ENCODE measurements at regions not wholly inside any gene's neighbourhood (a gene's known extent, or its start where the extent isn't known, plus 50 kb on each side); places are given as distances from the start of the nearest gene placed in this dataset.

DNA sequence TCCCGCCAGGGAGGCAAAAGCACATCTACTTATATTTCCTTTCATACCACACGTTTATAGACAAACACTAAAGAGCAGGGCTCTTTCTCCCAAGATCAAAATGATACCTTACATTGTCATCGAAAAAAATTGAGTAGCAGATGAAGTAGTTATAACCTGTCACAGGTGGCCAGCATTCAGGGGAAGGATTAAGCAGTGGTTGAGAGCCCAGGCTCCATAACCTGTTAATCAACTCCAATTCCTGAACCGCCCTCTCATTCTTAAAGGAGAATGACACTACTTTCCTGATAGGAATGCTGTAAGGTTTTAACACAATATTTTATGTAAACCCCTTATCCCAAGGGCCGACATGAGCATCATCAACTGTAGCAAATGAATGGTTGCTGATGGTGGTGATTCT lies 268.9 kb upstream of the KCNIP4 start:
- Histone ChIP-seq H3K27me3 (ENCODE audit: low read depth, low read length) (no peaks in the 10 kb centered on the region), H3K4me1 (ENCODE audit: control insufficient read depth in 1 of 2, insufficient read depth in 2 of 2, low read length in 2 of 2) (no peaks in the 10 kb centered on the region), H3K9me3 (ENCODE audit: control insufficient read depth in 1 of 2, low read length in 2 of 2) (no peaks in the 10 kb centered on the region), H3K27ac (ENCODE audit: low read length) (no peak overlapping the region), H3K4me3 (ENCODE audit: low read depth in 1 of 2, low read length in 2 of 2) (no peak overlapping the region), H3K36me3 (ENCODE audit: control insufficient read depth in 1 of 2, insufficient read depth in 2 of 2, low read length in 2 of 2) (no peaks in the 10 kb centered on the region)

DNA sequence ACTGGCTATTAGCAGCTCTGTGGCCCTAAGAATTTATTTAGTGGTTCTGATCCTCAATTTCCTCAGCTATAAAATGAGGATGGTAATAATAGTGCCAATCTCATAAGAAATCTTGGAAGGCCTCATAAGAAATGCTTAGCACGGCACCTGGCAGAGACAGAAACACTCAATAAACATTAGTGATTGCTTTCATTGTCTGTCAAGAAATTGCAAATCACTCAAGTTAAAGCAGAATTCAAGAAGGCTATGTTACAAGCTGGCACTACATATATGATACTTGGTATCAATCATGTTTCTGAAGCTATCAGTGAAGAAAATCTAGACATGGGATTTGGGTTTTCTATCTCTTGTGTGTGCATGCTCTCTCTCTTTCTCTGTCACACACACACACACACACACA lies 267.7 kb upstream of the KCNIP4 start:
- no peaks in the 10 kb centered on the region for H3K27me3 ChIP-seq (ENCODE audit: low read depth, low read length)
- no peaks in the 10 kb centered on the region for H3K36me3 ChIP-seq (ENCODE audit: control insufficient read depth in 1 of 2, insufficient read depth in 2 of 2, low read length in 2 of 2)
- H3K27ac ChIP-seq (ENCODE audit: low read length), result no peak overlapping the region
- H3K4me1 ChIP-seq (ENCODE audit: control insufficient read depth in 1 of 2, insufficient read depth in 2 of 2, low read length in 2 of 2), result no peaks in the 10 kb centered on the region
- no peaks in the 10 kb centered on the region for H3K9me3 ChIP-seq (ENCODE audit: control insufficient read depth in 1 of 2, low read length in 2 of 2)
- H3K4me3 ChIP-seq (ENCODE audit: low read depth in 1 of 2, low read length in 2 of 2), result no peak overlapping the region

DNA sequence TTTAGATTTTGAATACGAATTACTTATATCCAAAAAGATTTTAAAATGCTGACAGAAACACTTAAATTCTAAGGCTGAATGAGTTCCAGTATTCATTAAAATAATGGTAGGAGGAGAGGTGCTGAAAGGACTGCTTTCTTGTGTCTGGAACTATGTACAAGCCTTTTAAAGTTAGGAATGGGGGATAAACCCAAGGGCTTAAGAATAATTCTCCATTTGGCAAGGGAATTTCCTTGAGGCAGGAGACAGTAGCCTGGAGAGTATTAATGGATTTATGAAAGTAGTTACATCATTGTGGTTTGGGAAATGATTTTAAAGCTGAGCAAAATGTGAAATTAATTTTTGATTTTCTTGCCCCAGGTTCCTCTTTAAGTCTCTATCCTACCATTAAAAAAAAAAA lies 266.5 kb upstream of the KCNIP4 start:
- Histone ChIP-seq H3K4me3 (ENCODE audit: low read depth in 1 of 2, low read length in 2 of 2) (no peak overlapping the region), H3K9me3 (ENCODE audit: control insufficient read depth in 1 of 2, low read length in 2 of 2) (no peaks in the 10 kb centered on the region), H3K4me1 (ENCODE audit: control insufficient read depth in 1 of 2, insufficient read depth in 2 of 2, low read length in 2 of 2) (no peaks in the 10 kb centered on the region), H3K36me3 (ENCODE audit: control insufficient read depth in 1 of 2, insufficient read depth in 2 of 2, low read length in 2 of 2) (no peaks in the 10 kb centered on the region), H3K27ac (ENCODE audit: low read length) (no peak overlapping the region), H3K27me3 (ENCODE audit: low read depth, low read length) (no peaks in the 10 kb centered on the region)

DNA sequence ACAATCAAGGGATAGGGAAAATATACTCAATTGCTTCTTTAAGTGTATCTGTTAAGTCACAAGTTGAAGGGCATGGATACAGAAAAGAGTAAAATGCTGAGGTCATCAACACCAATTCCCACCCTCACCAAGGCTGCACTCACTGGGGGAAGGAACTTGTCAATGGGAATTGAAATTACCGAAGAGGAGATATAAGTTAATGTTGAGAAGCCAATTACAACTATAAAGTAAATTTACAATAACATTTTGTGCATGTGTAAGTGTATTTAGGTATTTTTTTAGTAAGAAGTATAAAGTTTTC lies 255.1 kb upstream of the KCNIP4 start:
- no peak overlapping the region for H3K27ac ChIP-seq (ENCODE audit: low read length)
- H3K9me3 ChIP-seq (ENCODE audit: control insufficient read depth in 1 of 2, low read length in 2 of 2), result no peaks in the 10 kb centered on the region
- H3K4me1 ChIP-seq (ENCODE audit: control insufficient read depth in 1 of 2, insufficient read depth in 2 of 2, low read length in 2 of 2), result no peaks in the 10 kb centered on the region
- no peaks in the 10 kb centered on the region for H3K27me3 ChIP-seq (ENCODE audit: low read depth, low read length)
- H3K4me3 ChIP-seq (ENCODE audit: low read depth in 1 of 2, low read length in 2 of 2), result no peak overlapping the region
- no peaks in the 10 kb centered on the region for H3K36me3 ChIP-seq (ENCODE audit: control insufficient read depth in 1 of 2, insufficient read depth in 2 of 2, low read length in 2 of 2)

DNA sequence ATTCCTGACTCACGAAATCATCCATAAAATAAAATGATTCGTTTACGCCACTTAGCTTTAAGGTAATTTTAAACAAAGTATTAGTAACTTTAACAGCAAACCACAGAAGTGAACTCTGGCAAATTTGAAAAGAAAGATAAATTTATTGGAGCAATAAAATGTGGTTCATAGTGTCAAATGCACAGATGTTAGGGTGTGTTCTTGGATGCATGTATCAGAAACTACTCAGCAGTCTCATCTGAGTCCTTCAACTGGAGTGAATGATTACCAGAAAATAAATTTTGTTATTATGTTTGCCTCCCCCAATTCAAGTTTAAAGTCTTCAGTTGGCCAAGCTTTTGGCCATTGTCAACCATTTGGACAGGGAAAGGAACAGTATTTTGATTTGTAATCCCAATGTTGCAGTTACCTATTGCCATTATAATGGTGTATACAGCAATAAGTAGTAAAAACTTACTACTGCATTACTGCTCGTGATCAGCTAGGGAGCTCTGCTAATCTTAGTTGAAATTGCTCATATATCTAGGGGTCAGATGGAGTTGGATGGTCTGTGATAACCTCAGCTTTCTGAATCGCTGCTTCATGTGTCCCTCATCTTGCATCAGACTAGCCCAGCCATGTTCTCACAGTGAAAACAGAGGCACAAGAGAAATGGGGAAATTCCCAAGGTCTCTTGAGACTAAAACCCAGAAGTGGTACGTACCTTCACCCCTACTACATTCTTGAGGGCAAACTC lies 254.6 kb upstream of the KCNIP4 start:
- no peak overlapping the region for H3K4me3 ChIP-seq (ENCODE audit: low read depth in 1 of 2, low read length in 2 of 2)
- H3K27me3 ChIP-seq (ENCODE audit: low read depth, low read length), result no peaks in the 10 kb centered on the region
- H3K4me1 ChIP-seq (ENCODE audit: control insufficient read depth in 1 of 2, insufficient read depth in 2 of 2, low read length in 2 of 2), result no peaks in the 10 kb centered on the region
- H3K36me3 ChIP-seq (ENCODE audit: control insufficient read depth in 1 of 2, insufficient read depth in 2 of 2, low read length in 2 of 2), result no peaks in the 10 kb centered on the region
- H3K9me3 ChIP-seq (ENCODE audit: control insufficient read depth in 1 of 2, low read length in 2 of 2), result no peaks in the 10 kb centered on the region
- H3K27ac ChIP-seq (ENCODE audit: low read length), result no peak overlapping the region

DNA sequence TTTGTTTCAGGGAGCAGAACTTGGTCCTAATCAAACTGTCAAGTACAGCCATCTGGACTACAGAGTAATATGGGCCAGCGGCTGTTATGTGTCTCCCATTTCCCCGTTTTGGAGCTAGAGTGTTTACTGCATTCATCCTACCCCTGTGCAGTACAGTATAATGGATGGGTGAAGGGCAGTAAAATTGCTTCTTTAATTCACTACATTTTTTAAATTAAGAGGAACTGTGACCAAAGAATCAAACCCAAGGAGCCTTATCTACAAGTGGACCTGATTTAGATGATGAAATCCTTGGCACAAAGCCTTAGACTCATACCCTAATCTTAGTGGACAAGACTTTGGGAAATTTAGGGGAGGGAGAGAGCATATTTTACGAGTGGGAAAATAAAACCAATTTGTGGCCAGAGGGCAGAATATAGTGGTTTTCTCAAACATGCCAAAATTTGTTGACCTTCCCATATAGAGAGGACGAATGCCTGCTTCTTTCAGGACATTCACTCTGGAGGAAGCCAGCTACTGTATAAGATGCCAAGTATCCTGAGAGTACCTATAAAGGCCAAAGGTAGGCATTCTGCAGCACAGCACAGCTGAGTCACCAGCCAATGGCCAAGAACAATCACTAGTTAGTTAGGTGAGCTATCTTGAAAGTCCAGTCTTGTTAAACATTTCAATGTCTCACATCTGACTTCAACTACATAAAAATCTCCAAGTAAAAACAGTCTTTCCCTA lies 253.8 kb upstream of the KCNIP4 start:
- Histone ChIP-seq H3K36me3 (ENCODE audit: control insufficient read depth in 1 of 2, insufficient read depth in 2 of 2, low read length in 2 of 2) (no peaks in the 10 kb centered on the region), H3K9me3 (ENCODE audit: control insufficient read depth in 1 of 2, low read length in 2 of 2) (no peaks in the 10 kb centered on the region)

DNA sequence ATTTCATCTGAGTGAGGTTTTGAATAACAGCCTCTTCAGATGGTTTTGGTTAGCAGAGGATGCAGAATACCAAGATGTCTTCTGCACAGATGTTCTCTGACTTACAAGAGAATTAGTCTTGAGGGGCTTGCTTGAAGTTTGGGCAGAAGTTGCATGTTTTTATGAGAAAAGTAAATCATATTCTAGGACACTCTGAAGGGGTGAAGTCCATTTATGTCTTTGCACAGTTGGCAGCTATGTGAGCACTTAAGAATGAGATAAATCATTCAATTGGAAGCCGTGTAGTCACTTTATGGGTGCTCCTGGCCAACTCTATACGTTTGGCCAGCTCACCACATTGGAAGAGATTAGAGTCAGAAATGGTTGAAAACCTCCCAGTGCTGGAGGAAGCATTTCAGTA lies 252.7 kb upstream of the KCNIP4 start:
- Histone ChIP-seq H3K27me3 (ENCODE audit: low read depth, low read length) (no peaks in the 10 kb centered on the region), H3K27ac (ENCODE audit: low read length) (no peak overlapping the region), H3K9me3 (ENCODE audit: control insufficient read depth in 1 of 2, low read length in 2 of 2) (no peaks in the 10 kb centered on the region), H3K4me3 (ENCODE audit: low read depth in 1 of 2, low read length in 2 of 2) (no peak overlapping the region), H3K36me3 (ENCODE audit: control insufficient read depth in 1 of 2, insufficient read depth in 2 of 2, low read length in 2 of 2) (no peaks in the 10 kb centered on the region), H3K4me1 (ENCODE audit: control insufficient read depth in 1 of 2, insufficient read depth in 2 of 2, low read length in 2 of 2) (no peaks in the 10 kb centered on the region)

More for the DNA sequence above, 253.8 kb upstream of the KCNIP4 start:
- Histone ChIP-seq H3K27ac (ENCODE audit: low read length) (no peak overlapping the region), H3K27me3 (ENCODE audit: low read depth, low read length) (no peaks in the 10 kb centered on the region), H3K4me3 (ENCODE audit: low read depth in 1 of 2, low read length in 2 of 2) (no peak overlapping the region), H3K4me1 (ENCODE audit: control insufficient read depth in 1 of 2, insufficient read depth in 2 of 2, low read length in 2 of 2) (no peaks in the 10 kb centered on the region)

DNA sequence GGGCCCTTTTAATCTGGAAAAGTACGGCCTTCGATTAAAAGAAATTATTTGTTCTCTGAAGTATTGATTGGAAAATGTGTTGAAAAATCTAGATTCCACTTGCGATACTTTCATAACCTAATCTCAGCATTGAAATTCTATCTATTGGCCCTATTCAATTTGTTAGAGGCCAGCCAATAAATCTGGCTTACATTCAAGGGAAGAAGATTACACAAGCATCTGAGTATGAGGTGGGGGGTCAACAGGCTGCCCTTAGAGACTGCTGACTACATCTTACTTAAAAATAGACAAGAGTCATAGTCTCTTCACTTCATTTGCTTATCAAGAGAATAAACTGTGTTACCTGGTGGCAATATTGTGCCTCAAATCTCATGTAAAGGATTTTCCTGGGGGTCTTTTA lies 248.0 kb upstream of the KCNIP4 start:
- Histone ChIP-seq H3K4me1 (ENCODE audit: control insufficient read depth in 1 of 2, insufficient read depth in 2 of 2, low read length in 2 of 2) (no peaks in the 10 kb centered on the region), H3K36me3 (ENCODE audit: control insufficient read depth in 1 of 2, insufficient read depth in 2 of 2, low read length in 2 of 2) (no peaks in the 10 kb centered on the region), H3K27me3 (ENCODE audit: low read depth, low read length) (no peaks in the 10 kb centered on the region), H3K9me3 (ENCODE audit: control insufficient read depth in 1 of 2, low read length in 2 of 2) (no peaks in the 10 kb centered on the region), H3K27ac (ENCODE audit: low read length) (no peak overlapping the region), H3K4me3 (ENCODE audit: low read depth in 1 of 2, low read length in 2 of 2) (no peak overlapping the region)

DNA sequence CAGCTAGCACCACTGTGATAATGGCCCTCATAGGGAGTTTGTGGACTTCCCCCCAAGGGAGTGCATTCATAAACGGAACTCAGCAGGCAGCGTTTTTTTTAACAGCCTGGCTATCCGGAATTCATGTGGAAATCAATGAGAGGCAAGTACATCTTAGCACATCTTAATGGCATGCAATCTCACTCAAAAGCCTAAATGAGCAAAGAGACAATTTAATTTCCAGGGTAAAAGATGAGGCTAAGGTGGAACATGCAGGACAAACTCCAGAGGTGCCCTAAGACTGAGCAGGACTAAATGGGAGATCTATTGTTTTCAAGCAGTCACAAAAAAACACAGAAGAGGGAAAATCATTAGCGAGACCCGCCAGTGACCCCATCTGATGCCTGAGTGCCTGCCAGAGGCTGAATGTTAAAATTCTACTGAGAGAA lies 243.5 kb upstream of the KCNIP4 start:
- Histone ChIP-seq H3K4me3 (ENCODE audit: low read depth in 1 of 2, low read length in 2 of 2) (no peak overlapping the region), H3K4me1 (ENCODE audit: control insufficient read depth in 1 of 2, insufficient read depth in 2 of 2, low read length in 2 of 2) (no peaks in the 10 kb centered on the region), H3K27me3 (ENCODE audit: low read depth, low read length) (no peaks in the 10 kb centered on the region), H3K36me3 (ENCODE audit: control insufficient read depth in 1 of 2, insufficient read depth in 2 of 2, low read length in 2 of 2) (no peaks in the 10 kb centered on the region), H3K9me3 (ENCODE audit: control insufficient read depth in 1 of 2, low read length in 2 of 2) (no peaks in the 10 kb centered on the region), H3K27ac (ENCODE audit: low read length) (no peak overlapping the region)

DNA sequence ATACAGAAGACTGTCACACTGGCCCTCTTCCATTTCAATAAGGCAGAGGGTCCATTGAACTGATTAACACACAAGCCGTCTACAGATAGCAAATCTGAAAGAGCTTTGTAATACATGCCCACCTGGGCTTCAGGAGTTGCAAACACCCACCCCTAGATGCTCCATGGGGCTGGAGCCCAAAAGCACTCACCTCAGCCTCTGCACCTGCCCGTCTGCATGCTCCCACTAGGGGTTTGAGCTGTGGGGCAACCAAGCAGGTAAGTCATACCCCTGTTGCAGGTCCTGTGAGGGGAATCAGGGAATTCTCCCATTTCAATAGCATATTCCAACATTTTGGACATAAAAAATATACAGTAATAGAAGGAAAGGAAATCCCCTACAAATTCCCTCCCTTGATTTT lies 243.0 kb upstream of the KCNIP4 start:
- Histone ChIP-seq H3K36me3 (ENCODE audit: control insufficient read depth in 1 of 2, insufficient read depth in 2 of 2, low read length in 2 of 2) (no peaks in the 10 kb centered on the region), H3K9me3 (ENCODE audit: control insufficient read depth in 1 of 2, low read length in 2 of 2) (no peaks in the 10 kb centered on the region), H3K4me3 (ENCODE audit: low read depth in 1 of 2, low read length in 2 of 2) (no peak overlapping the region), H3K4me1 (ENCODE audit: control insufficient read depth in 1 of 2, insufficient read depth in 2 of 2, low read length in 2 of 2) (no peaks in the 10 kb centered on the region), H3K27ac (ENCODE audit: low read length) (no peak overlapping the region), H3K27me3 (ENCODE audit: low read depth, low read length) (no peaks in the 10 kb centered on the region)

DNA sequence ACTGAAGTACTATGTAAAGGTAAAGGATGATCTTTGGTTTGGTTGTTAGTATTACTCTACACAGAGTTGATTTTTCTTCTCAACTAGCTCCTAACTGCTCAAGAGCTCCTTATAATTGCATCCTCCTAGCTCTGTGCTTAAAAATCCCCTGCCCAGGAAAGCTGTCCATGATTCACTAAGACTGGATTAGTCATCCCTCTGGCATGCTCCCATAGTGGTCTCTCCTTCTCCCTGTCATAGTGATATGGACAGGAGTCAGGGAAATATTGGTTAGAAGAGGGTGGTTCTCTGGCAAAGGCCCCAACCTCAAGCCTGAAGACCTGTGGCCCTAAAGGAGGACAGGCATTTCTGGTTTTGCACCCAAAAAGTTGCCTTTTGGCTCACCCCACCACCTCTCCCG lies 242.3 kb upstream of the KCNIP4 start:
- H3K4me3 ChIP-seq (ENCODE audit: low read depth in 1 of 2, low read length in 2 of 2), result no peak overlapping the region
- H3K36me3 ChIP-seq (ENCODE audit: control insufficient read depth in 1 of 2, insufficient read depth in 2 of 2, low read length in 2 of 2), result no peaks in the 10 kb centered on the region
- no peak overlapping the region for H3K27ac ChIP-seq (ENCODE audit: low read length)
- no peaks in the 10 kb centered on the region for H3K9me3 ChIP-seq (ENCODE audit: control insufficient read depth in 1 of 2, low read length in 2 of 2)
- H3K27me3 ChIP-seq (ENCODE audit: low read depth, low read length), result no peaks in the 10 kb centered on the region
- H3K4me1 ChIP-seq (ENCODE audit: control insufficient read depth in 1 of 2, insufficient read depth in 2 of 2, low read length in 2 of 2), result no peaks in the 10 kb centered on the region
